ENCODE measurements at regions not wholly inside any gene's neighbourhood (a gene's known extent, or its start where the extent isn't known, plus 50 kb on each side); places are given as distances from the start of the nearest gene placed in this dataset.

GRCh38 chr16:85196976-85197375 is 84.7 kb upstream of the CIBAR2 start:
- TF ChIP-seq POLR2AphosphoS5 (IDR thresholded peaks at IDR 0.05; ENCODE audit: low read depth, low read length) (no peak), POLR2A (IDR thresholded peaks at IDR 0.05; ENCODE audit: low read depth, low read length) (no peak), SPI1 (IDR thresholded peaks at IDR 0.05; ENCODE audit: low read depth, low read length) (no peak), PAX5 (IDR thresholded peaks at IDR 0.05; ENCODE audit: insufficient read depth, low read length, severe bottlenecking) (no peak)

Measured in GM12891 (cell line).